ENCODE measurements at regions not wholly inside any gene's neighbourhood (a gene's known extent, or its start where the extent isn't known, plus 50 kb on each side); places are given as distances from the start of the nearest gene placed in this dataset.

GRCh38 chr10:130607366-130607765 is 471.2 kb downstream of the GLRX3 start:
- intact Hi-C loops (cut with micrococcal nuclease), result no loop called here
- H3K27me3 Mint-ChIP-seq (ENCODE audit: low read depth), result no peaks in the 10 kb centered on the region
- DNase-seq (ENCODE audit: low spot score), result no peak

GRCh38 chr10:130611239-130611638 is 475.0 kb downstream of the GLRX3 start:
- Mint-ChIP-seq H3K36me3 (ENCODE audit: low read depth) (no peaks in the 10 kb centered on the region), H3K9me3 (no peaks in the 10 kb centered on the region), H3K4me3 (ENCODE audit: low read depth) (no peak overlapping the region), H3K4me1 (ENCODE audit: low read depth) (no peaks in the 10 kb centered on the region), H3K27me3 (ENCODE audit: low read depth) (no peaks in the 10 kb centered on the region), H3K27ac (no peak overlapping the region)
- DNase-seq (ENCODE audit: low spot score), result no peak
- intact Hi-C loops (cut with micrococcal nuclease), result no loop called here

More at GRCh38 chr10:130607366-130607765, 471.2 kb downstream of the GLRX3 start:
- Mint-ChIP-seq H3K4me3 (ENCODE audit: low read depth) (no peak overlapping the region), H3K9me3 (no peaks in the 10 kb centered on the region), H3K4me1 (ENCODE audit: low read depth) (no peaks in the 10 kb centered on the region), H3K27ac (no peak overlapping the region), H3K36me3 (ENCODE audit: low read depth) (no peaks in the 10 kb centered on the region)

- Mint-ChIP-seq H3K4me1 (ENCODE audit: low read depth) (no peaks in the 10 kb centered on the region), H3K9me3 (no peaks in the 10 kb centered on the region), H3K27me3 (ENCODE audit: low read depth) (no peaks in the 10 kb centered on the region), H3K4me3 (ENCODE audit: low read depth) (no peak overlapping the region), H3K36me3 (ENCODE audit: low read depth) (no peaks in the 10 kb centered on the region), H3K27ac (no peak overlapping the region)
- DNase-seq (ENCODE audit: low spot score), result no peak
- intact Hi-C loops (cut with micrococcal nuclease), result no loop called here
Observed at GRCh38 chr10:130615457-130615856, 479.3 kb downstream of the GLRX3 start.

- intact Hi-C loops (cut with micrococcal nuclease), result no loop called here
- Mint-ChIP-seq H3K27me3 (ENCODE audit: low read depth) (no peaks in the 10 kb centered on the region), H3K9me3 (no peaks in the 10 kb centered on the region), H3K4me3 (ENCODE audit: low read depth) (no peak overlapping the region), H3K4me1 (ENCODE audit: low read depth) (no peaks in the 10 kb centered on the region), H3K36me3 (ENCODE audit: low read depth) (no peaks in the 10 kb centered on the region), H3K27ac (no peak overlapping the region)
- DNase-seq (ENCODE audit: low spot score), result no peak
Observed at GRCh38 chr10:130617985-130618384, 481.8 kb downstream of the GLRX3 start.

GRCh38 chr10:130618647-130619046 is 482.5 kb downstream of the GLRX3 start:
- no peak overlapping the region for H3K27ac Mint-ChIP-seq
- H3K4me3 Mint-ChIP-seq (ENCODE audit: low read depth), result no peak overlapping the region
- no peak for DNase-seq (ENCODE audit: low spot score)
- H3K4me1 Mint-ChIP-seq (ENCODE audit: low read depth), result no peaks in the 10 kb centered on the region
- intact Hi-C loops (cut with micrococcal nuclease), result no loop called here
- H3K36me3 Mint-ChIP-seq (ENCODE audit: low read depth), result no peaks in the 10 kb centered on the region
- no peaks in the 10 kb centered on the region for H3K9me3 Mint-ChIP-seq
- H3K27me3 Mint-ChIP-seq (ENCODE audit: low read depth), result no peaks in the 10 kb centered on the region

- Mint-ChIP-seq H3K9me3 (no peaks in the 10 kb centered on the region), H3K4me1 (ENCODE audit: low read depth) (no peaks in the 10 kb centered on the region), H3K27me3 (ENCODE audit: low read depth) (no peaks in the 10 kb centered on the region), H3K4me3 (ENCODE audit: low read depth) (no peak overlapping the region), H3K27ac (no peak overlapping the region), H3K36me3 (ENCODE audit: low read depth) (no peaks in the 10 kb centered on the region)
- intact Hi-C loops (cut with micrococcal nuclease), result no loop called here
- DNase-seq (ENCODE audit: low spot score), result no peak
Observed at GRCh38 chr10:130621231-130621775, 485.1 kb downstream of the GLRX3 start.

- Mint-ChIP-seq H3K36me3 (ENCODE audit: low read depth) (no peaks in the 10 kb centered on the region), H3K4me3 (ENCODE audit: low read depth) (no peak overlapping the region), H3K9me3 (no peaks in the 10 kb centered on the region), H3K27me3 (ENCODE audit: low read depth) (no peaks in the 10 kb centered on the region), H3K27ac (no peak overlapping the region), H3K4me1 (ENCODE audit: low read depth) (no peaks in the 10 kb centered on the region)
- no peak for DNase-seq (ENCODE audit: low spot score)
- intact Hi-C loops (cut with micrococcal nuclease), result no loop called here
Observed at GRCh38 chr10:130623680-130624267, 487.6 kb downstream of the GLRX3 start.

GRCh38 chr10:130627346-130628045 is 491.3 kb downstream of the GLRX3 start:
- no peak for DNase-seq (ENCODE audit: low spot score)
- H3K4me3 Mint-ChIP-seq (ENCODE audit: low read depth), result no peak overlapping the region
- no peaks in the 10 kb centered on the region for H3K36me3 Mint-ChIP-seq (ENCODE audit: low read depth)
- intact Hi-C loops (cut with micrococcal nuclease), result no loop called here
- H3K9me3 Mint-ChIP-seq, result no peaks in the 10 kb centered on the region
- H3K27me3 Mint-ChIP-seq (ENCODE audit: low read depth), result no peaks in the 10 kb centered on the region
- no peak overlapping the region for H3K27ac Mint-ChIP-seq
- H3K4me1 Mint-ChIP-seq (ENCODE audit: low read depth), result peaks cover 5% of the 10 kb centered on the region

GRCh38 chr10:130630135-130630534 is 493.9 kb downstream of the GLRX3 start:
- H3K4me3 Mint-ChIP-seq (ENCODE audit: low read depth), result no peak overlapping the region
- H3K36me3 Mint-ChIP-seq (ENCODE audit: low read depth), result no peaks in the 10 kb centered on the region
- no peak overlapping the region for H3K27ac Mint-ChIP-seq
- DNase-seq (ENCODE audit: low spot score), result no peak
- H3K27me3 Mint-ChIP-seq (ENCODE audit: low read depth), result peaks cover 2% of the 10 kb centered on the region
- peaks cover 3% of the 10 kb centered on the region for H3K9me3 Mint-ChIP-seq
- H3K4me1 Mint-ChIP-seq (ENCODE audit: low read depth), result peaks cover 9% of the 10 kb centered on the region
- intact Hi-C loops (cut with micrococcal nuclease), result no loop called here

GRCh38 chr10:130631142-130632096 is 495.2 kb downstream of the GLRX3 start:
- H3K27me3 Mint-ChIP-seq (ENCODE audit: low read depth), result peaks cover 2% of the 10 kb centered on the region
- peaks cover 3% of the 10 kb centered on the region for H3K9me3 Mint-ChIP-seq
- DNase-seq (ENCODE audit: low spot score), result no peak
- H3K4me1 Mint-ChIP-seq (ENCODE audit: low read depth), result peaks cover 14% of the 10 kb centered on the region
- no peaks in the 10 kb centered on the region for H3K36me3 Mint-ChIP-seq (ENCODE audit: low read depth)
- H3K4me3 Mint-ChIP-seq (ENCODE audit: low read depth), result no peak overlapping the region
- intact Hi-C loops (cut with micrococcal nuclease), result no loop called here
- H3K27ac Mint-ChIP-seq, result no peak overlapping the region

GRCh38 chr10:130634816-130635215 is 498.6 kb downstream of the GLRX3 start:
- no peak for DNase-seq (ENCODE audit: low spot score)
- intact Hi-C loops (cut with micrococcal nuclease), result no loop called here
- H3K4me3 Mint-ChIP-seq (ENCODE audit: low read depth), result no peak overlapping the region

GRCh38 chr10:130635528-130635927 is 499.3 kb downstream of the GLRX3 start:
- Mint-ChIP-seq H3K27ac (no peak overlapping the region), H3K36me3 (ENCODE audit: low read depth) (no peaks in the 10 kb centered on the region), H3K27me3 (ENCODE audit: low read depth) (peaks cover 6% of the 10 kb centered on the region), H3K4me1 (ENCODE audit: low read depth) (peaks cover 14% of the 10 kb centered on the region), H3K4me3 (ENCODE audit: low read depth) (no peak overlapping the region), H3K9me3 (peaks cover 3% of the 10 kb centered on the region)
- intact Hi-C loops (cut with micrococcal nuclease), result no loop called here
- no peak for DNase-seq (ENCODE audit: low spot score)

More at GRCh38 chr10:130634816-130635215, 498.6 kb downstream of the GLRX3 start:
- peaks cover 6% of the 10 kb centered on the region for H3K27me3 Mint-ChIP-seq (ENCODE audit: low read depth)
- H3K9me3 Mint-ChIP-seq, result peaks cover 3% of the 10 kb centered on the region
- no peaks in the 10 kb centered on the region for H3K36me3 Mint-ChIP-seq (ENCODE audit: low read depth)
- peaks cover 14% of the 10 kb centered on the region for H3K4me1 Mint-ChIP-seq (ENCODE audit: low read depth)
- H3K27ac Mint-ChIP-seq, result no peak overlapping the region
